Hematopoietic multipotent progenitor cell (in vitro differentiated cells): ENCODE measurements at regions not wholly inside any gene's neighbourhood (a gene's known extent, or its start where the extent isn't known, plus 50 kb on each side); places are given as distances from the start of the nearest gene placed in this dataset.

ENCODE experiments used
- DNase-seq, 3 donors: peaks; one replicate each; pipeline ENCODE4 v3.0.0-alpha.2; 2011 to 2015; ENCODE audit warnings: low read depth in 2 of 3, low spot score in 2 of 3

DNA sequence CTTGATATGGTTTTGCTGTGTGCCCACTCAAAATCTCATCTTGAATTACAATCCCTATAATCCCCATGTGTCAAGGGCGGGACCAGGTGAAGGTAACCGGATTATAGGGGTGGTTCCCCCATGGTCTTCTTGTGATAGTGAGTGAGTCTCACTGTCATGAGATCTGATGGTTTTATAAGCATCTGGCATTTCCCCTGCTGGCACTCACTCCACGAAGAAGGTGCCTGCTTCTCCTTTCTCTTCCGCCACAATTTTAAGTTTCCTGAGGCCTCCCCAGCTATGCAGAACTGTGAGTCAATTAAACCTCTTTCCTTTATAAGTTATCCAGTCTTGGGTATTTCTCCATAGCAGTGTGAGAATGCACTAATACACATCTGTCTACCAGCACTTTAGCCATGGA lies 109.5 kb upstream of the SDK1 start:
- DNase-seq = peak in 2 of 3 donors; percentile 15 to 45

DNA sequence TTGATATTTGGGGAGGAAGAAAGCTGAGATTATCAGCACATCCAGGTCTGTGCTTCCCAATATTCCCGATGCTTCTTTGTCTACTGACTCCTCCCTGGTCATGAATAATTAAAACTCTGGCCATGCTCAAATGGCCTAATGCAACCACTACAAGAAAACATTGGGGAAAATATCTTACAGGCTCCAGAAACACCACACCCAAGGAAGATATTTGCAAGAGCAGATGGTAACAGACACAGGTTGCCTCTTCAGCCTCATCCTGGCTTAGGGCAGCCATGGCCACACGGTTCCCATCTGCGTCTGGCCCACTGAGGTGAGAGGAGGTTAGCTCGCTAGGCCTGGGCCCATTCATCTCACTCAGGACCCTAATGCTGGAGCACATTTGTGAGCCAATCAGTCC lies 108.4 kb upstream of the SDK1 start:
- DNase-seq = no peak

DNA sequence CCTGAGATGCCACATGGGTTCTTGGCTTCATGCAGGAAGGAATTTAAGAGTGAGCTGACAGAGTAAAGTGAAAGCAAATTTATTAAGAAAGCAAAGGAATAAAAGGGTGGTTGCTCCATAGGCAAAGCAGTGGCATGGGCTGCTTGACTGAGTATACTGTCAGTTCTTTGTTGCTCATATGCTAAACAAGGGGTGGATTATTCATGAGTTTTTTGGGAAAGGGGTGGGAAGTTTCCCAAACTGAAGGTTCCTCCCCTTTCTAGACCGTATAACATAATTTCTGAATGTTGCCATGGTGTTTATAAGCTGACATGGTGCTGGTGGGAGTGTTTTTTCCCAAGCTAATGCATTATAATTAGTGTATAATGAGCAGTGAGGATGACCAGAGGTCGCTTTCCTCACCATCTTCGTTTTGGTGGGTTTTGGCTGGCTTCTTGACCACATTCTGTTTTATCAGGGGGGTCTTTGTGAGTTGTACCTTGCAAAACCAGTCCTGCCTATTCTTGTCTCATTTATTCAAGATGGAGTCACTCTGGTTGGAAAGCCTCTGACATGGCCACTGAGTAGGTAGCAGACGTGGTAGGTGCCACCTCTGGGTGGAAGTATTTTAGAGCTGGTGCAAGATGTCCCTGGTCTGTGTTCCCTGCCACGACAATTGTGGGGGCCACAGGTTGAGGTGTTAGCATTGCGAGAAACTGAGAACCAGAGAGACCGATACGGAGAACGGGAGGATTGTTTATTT lies 107.5 kb upstream of the SDK1 start:
- no peak for DNase-seq

DNA sequence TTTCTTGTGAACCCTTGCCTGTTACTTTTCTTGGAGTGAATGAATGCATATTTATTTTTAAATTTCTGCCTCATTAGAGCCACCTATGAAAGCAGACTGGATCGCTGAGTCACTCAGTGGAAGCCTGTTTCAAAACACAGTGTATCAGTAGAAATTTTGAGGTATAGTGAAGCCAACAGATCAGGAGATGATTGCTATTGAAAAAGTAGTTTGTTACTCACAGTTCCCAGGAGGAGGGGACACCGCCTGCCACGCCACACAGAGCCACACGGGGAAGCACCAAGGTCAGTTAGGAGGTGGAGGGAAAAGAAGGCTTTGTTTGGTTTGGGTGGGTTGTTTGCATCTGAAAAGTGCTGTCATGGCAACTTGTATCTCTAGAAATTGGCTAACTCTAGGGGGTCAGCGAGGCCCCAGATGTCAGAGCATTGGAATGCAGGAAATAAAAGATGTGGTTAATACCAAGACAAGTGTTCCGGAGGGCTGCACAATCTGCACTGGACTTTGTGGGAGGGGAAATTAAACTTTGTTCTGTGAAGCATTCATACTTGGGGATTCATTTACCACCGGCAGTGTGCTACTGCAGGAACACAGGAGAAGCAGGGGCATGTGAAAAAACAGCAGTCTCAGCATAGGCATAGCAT lies 106.4 kb upstream of the SDK1 start:
- DNase-seq = no peak

DNA sequence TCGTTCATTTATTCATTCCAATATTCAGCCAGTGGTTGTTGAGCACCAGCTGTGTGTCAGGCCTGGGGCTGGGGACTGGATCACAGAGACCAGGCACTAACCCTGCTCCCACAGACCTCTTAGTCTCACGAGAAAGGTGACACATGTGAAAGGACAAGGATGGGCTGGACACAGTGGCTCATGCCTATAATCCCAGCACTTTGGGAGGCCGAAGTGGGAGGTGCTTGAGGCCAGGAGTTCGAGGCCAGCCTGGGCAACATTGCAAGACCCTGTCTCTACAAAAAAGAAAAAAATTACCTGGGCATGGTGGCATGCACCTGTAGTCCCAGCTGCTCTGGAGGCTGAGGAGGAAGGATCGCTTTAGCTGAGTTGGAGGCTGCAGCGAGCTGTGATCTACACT lies 105.9 kb upstream of the SDK1 start:
- DNase-seq = no peak

DNA sequence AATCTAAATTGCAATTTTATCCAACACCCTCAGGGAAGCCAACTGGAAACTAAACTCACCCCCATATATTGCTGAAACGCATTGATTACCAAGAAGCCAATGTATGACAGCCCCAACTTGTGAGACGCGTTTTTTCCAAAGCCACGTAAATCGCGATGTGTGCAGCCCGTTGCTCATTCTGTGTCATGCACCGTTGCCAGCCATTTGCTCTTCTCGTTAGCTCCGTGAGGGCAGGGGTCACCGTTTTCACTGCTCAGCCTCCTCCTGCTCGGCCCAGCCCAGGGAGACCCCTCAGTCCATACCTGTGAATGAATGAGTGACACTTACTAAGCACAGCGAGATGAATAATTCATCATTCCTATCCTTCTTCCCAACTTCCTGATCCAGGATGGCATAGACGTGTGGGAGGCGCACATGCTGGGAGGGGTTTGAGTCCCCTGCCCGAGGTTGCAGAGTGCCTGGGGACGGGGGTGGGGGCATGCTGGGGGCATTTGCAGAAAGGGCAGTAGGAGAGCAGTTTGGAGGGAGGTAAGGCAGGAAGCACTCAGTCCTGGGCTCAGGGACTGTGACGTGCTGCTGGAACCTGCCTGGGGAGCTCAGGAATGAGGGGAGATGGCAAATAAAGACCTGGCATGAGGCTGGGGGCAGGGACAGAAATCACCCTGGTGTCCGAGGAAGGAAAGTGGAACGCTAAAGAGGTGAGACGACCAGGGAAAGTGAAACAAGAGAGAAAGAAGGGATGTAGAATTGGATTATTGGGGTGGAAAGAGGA lies 104.2 kb upstream of the SDK1 start:
- DNase-seq = no peak

DNA sequence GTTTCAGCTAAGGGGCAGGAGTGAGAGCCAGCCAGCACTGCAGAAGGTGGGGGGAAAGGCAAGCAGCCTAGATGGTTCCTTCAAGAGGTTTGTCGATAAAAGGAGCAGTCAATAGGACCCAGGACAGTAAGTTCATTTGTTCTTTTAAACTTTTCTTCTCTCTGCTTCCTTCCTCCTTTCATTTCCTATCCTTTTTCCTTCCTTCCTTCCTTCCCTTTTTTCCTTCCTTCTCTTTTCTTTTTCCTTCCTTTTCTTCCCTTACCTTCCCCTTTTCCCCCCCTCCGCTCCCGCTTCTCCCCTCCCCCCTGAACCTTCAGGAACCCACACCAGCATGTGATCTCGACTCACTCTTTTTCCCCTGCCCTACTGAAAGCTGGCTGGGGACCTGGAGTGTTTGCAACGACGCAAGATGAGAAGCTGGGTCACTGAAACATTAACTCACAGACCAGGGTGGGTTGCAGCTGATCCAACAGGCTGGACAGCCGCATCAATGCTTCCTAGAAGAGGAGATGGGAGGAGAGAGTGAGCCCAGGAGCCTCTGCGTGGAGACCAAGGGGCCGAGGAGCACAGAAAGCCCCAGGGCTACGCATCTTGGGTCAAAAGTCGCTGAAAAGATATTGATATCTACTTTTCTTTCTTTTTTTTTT lies 103.4 kb upstream of the SDK1 start:
- DNase-seq = no peak

DNA sequence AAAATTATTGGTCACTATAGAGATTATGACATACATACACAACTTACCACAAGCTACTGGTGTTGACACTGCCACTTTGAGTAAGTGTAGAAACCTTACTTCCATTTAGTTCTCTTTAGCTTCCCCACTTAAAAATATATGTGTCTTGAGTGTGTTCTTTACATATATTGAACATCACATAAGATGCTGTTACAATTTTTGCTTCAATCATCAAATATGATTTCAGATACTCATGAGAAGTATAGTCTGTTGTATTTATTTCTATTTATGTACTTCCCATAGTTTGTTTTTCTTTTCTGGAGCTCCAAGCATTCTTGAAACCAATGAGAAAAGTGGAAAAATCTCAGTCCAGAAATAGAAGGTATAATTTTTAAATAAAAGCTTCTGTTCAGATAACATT lies 102.7 kb upstream of the SDK1 start:
- no peak for DNase-seq

DNA sequence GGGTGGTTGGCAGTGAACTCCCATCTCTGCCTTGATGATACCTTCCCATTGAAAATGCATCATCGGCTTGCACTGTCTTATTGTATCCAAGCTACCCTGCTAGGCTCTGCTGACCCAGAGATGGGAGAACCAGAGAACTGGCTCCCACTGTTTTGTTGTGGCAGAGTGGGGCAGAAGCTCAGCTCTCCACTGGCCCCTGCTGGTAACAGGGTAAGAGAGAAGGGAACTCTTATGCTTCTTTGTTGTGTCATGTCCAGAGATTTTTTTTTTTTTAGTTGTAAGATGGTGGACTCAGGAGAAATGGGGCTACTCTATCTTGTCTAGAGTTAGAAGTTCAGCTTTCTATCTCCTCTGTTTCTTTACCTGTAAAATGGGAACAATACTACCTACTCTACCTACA lies 100.5 kb upstream of the SDK1 start:
- DNase-seq = peak in 2 of 3 donors; percentile 7 to 33

DNA sequence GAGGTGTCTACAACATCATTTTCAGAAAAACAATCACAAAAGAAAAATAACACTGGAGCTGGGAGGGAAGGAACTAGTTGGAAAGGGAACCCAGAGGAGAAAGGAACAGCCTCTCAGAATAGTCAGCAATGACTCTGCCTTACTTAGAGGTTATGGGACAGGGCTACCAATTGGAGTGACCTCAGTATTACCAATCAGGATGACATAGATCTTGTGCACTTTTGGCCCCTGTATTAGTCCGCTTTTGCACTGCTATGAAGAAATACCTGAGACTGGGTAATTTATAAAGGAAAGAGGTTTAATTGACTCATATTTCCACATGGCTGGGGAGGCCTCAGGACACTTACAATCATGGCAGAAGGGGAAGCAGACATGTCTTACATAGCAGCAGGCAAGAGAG lies 99.7 kb upstream of the SDK1 start:
- no peak for DNase-seq

DNA sequence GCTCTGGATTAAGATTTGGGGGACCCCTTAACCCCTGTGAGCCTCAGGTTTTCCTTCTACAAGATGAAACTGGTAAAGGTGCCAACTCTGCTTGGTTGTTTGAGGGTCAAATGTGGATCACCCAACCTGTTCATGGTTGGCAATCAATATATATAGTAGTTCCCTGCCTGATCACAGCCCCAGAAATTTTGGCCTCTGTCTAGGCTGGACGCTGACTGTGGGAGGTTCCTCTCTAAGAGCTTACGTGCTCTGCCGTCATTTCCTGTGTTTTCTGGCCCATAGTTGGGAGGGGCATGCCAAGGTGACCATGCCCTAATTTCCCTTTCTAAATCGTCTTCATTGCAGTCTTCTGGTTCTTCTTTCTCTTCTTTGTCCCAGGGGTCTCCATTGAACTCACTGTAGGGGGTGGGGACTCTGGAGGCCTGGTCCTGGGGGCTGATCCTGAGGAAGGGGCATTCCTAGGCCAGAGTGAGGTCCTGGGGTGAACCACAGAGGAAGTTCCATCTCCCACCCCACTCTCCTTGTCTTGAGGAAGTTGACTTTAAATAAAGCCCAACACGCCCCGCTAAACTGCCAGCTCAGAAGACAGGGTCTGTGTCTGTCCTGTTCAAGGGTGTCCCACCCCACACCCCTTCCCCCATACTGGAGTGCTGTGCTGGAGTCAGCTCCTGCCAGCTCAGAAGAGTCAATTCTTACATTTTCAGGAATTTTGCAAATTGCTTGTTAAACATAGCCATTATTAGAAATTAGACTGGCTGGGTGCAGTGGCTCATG lies 98.9 kb upstream of the SDK1 start:
- peak in 1 of 3 donors; percentile 8 for DNase-seq

DNA sequence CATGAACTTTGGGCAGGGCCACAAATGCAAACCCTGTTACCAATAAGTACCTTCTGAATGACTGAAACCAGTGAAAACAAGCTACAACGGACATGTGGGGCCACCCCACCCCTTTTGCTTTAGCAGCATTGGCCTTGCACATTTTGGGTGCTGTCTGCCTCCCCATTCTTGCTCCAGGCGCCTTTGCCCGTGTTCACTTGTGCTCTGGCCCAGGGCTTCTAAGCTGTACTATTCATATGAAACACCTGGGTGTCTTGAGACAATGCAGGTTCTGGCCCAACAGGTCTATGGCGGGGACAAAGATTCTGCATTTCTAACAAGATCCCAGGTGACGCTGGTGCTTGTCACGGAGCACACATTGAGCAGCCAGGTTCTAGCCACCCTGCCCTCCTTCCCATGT lies 96.5 kb upstream of the SDK1 start:
- no peak for DNase-seq

DNA sequence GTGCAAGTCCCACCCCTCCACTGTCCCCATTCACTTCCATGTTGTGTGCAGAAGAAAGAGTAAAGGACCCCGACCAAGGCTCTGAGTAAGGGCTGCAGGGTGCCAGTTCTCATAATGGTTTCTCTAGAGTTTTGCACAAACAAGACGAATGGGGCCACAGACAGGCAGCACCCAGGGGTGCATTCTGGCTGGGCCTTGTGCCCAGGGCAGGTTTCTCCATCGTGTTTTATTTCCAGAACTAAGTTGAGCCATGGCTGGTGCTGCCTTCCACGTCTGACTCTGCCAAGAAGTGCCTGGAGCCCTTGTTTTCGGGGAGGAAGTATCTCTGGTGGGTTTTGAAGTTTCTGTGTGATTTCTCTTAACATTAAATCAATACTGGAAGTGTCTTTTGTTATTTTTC lies 95.0 kb upstream of the SDK1 start:
- DNase-seq = no peak

DNA sequence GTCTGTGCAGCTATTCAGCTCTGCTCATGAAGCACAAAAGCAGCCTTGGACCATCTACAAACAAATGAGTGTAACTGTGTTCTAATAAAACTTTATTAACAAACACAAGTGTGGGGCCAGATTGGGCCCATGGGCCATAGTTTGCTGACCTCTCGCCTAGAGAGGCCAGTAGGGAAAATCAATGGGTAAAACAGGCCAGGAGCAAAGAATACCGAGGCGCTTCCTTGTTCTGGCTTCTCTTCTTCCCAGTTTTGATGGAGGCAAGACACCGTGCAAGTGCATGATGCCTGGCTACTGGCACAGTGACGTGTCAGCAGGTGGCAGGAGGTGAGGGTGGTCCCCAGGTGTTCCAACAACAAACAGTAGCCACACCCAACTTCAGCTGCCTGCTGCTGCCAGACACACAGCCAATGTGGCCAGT lies 94.3 kb upstream of the SDK1 start:
- no peak for DNase-seq

DNA sequence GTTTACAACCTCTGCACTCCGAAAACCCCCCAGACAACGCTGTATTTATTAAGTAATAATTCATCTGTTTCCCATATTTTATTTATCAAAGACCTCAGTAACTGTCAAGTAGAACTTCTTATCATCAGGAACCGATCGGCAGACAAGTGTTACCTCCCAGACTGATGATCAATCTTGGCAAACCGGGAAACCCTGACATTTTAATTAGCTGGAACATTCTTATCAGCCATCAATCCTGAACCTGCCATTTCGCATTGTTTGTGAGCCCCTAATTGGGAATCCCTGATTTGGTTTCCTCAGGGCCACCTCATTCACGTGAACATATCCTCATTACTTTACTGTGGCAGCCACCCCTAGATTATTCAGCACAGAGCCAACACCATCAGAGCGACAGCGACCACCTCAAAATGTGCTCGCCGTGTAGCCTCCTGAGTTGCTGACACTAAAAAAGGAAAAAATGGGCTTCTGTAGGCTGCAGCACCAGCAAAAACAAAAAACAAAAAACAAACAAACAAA lies 93.6 kb upstream of the SDK1 start:
- DNase-seq = no peak

DNA sequence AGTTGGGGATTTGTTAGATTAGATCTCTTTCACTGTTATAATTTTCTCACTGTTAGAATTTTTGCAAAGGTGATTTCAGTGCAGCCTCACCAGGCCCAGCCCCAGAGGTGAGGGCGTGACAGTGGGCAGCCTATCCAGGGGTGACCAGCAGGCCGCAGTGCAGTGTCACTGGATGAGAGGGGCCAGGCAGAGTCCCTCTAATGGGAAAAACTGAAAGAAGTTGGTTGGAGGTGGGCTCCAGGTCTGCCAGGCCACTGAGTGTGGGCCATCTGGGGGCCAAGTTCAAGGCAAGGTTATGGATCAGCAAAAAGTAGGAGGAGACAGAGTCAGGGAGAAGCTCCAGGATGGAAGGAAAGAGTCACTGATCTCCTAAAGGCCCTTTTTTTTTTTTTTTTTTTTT lies 90.5 kb upstream of the SDK1 start:
- DNase-seq = no peak

DNA sequence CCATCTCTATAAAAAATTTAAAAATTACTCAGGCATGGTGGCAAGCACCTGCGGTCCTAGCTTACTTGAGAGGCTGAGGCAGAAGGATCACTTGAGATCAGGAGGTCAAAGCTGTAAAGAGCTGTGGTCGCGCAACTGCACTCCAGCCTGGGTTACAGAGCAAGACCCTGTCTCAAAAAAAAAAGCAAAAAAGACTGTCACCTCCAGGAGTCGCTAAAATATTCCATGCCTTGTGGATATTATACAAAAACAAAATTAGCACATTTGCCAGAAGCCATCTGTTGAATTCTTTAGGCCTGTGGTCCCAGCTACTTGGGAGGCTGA lies 87.0 kb upstream of the SDK1 start:
- no peak for DNase-seq

DNA sequence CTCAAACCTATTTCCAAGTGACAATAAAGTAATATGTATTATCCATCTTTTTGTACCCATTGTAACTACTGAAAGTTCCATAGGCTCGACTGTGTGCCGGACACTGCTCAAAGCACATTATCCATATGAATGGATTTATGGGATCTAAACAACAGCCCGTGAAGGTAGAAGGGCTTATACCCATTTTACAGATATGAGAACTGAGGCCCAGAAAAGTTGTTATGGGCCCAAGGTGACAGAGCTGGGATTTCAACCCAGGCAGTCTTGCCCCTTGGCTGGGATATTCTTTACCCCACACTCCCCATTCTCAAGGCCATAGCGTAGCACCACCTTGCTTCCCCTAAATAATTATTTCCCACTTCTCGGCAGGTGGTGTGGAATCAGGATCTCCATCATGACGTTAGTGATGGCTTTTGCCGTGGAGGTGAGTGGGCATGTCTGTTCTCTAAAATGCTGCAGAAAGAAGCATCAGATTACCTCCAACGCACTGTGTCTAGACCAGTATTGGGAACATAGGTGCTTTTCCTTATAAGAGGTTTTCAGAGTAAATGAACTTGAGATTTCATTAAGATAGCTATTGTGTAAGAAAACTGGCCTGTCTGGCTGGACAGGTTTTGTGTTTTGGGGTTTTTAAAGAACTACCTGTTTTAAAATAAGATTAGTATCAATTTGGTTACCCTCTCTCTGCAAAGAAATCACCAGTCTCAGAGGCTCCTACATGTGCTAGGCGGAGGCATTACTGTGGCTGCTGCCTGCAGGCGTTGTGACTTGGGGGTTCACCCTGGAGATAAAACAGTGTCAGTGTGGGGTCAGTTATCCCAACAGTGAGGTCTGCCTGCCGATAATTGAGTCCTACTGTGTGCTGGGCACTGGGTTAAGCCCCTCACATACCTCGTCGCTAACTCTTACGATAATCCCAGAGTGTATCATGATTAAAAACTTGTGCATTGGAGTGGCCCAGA lies 85.1 kb upstream of the SDK1 start:
- no peak for DNase-seq

DNA sequence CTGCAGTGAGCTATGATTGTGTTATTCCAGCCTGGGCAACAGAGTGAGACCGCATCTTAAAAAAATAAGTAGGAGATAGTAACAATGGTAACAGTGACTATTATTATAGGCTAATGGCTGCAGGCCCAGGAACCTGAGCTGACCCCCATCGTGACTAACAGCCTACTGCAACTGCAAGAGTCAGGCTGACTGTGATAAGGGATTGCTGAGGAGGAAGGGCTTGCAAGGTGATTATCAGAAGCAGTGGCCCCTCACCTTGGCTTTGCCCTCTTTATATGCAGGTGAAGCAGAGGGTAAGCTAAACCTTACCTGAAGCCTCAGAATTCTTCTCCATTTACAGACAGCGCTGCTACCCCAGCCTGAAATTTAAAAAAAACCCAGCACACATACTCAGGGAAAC lies 83.9 kb upstream of the SDK1 start:
- DNase-seq = no peak
